ENCODE measurements at regions not wholly inside any gene's neighbourhood (a gene's known extent, or its start where the extent isn't known, plus 50 kb on each side); places are given as distances from the start of the nearest gene placed in this dataset.

- H3K36me3 ChIP-seq (replicated peaks in 1 of 2; ENCODE audit: control insufficient read depth in 1 of 2, insufficient read depth in 2 of 2, low read length in 2 of 2), result no peaks in the 10 kb centered on the region
- no peaks in the 10 kb centered on the region; a peak in 1 of 5 replicates for H3K27me3 ChIP-seq (ENCODE audit: control insufficient read depth in 1 of 2, insufficient read depth in 2 of 2, low read length in 2 of 2)
- ChIA-PET POLR2A (no interaction called here), CTCF (ENCODE audit: low intra/inter-chr PET ratio, low total read pairs) (no interaction called here)
- H3K4me1 ChIP-seq (ENCODE audit: insufficient read depth, low read length), result no peaks in the 10 kb centered on the region
- BruUV-seq (replicated peaks), result no TSS peak
- ATAC-seq, result no peak
- H3K4me2 ChIP-seq (ENCODE audit: low read depth, low read length), result no peak overlapping the region
- H3K9ac ChIP-seq (ENCODE audit: insufficient read depth, low read depth, low read length), result no peak overlapping the region
- no peak overlapping the region for H3K27ac ChIP-seq (ENCODE audit: extremely low read length, insufficient read depth, low read length)
- no peak overlapping the region for H2AFZ ChIP-seq (ENCODE audit: low read length)
- no peaks in the 10 kb centered on the region for H3K9me3 ChIP-seq (ENCODE audit: low read length)
- DNase-seq (ENCODE audit: low spot score), result no peak
- no peak for TF ChIP-seq ZBTB1 (CRISPR knock-in tag; IDR thresholded peaks at IDR 0.05; ENCODE audit: borderline replicate concordance)
- no peak for TF ChIP-seq KLF11 (CRISPR knock-in tag; IDR thresholded peaks at IDR 0.05)
- TF ChIP-seq ZBTB49 (CRISPR knock-in tag; IDR thresholded peaks at IDR 0.05; ENCODE audit: borderline replicate concordance), result no peak
- FAIRE-seq, result no peak
- intact Hi-C loops (cut with micrococcal nuclease; ENCODE audit: unreplicated experiment), result no loop called here
- no peaks in the 10 kb centered on the region for H3K79me2 ChIP-seq (ENCODE audit: insufficient read depth, low read length)
- no peaks in the 10 kb centered on the region for H4K20me1 ChIP-seq (ENCODE audit: insufficient read depth, low read length)
- in situ Hi-C loops (cut with HindIII; ENCODE audit: extremely low pct_ligation_motif_present, low pct_unique_long_range_greater_than_20kb), result no loop called here
- no peak overlapping the region for H3K4me3 ChIP-seq (replicated peaks in 1 of 3; ENCODE audit: insufficient read depth in 1 of 3, low read depth in 2 of 3, low read length in 3 of 3)
These were observed 50.1 kb upstream of the ADRB2 start for GRCh38 chr5:148776261-148776660.

All from HepG2 (cell line).